Loucy (cell line): ENCODE measurements at regions not wholly inside any gene's neighbourhood (a gene's known extent, or its start where the extent isn't known, plus 50 kb on each side); places are given as distances from the start of the nearest gene placed in this dataset.

Experiments used
- EZH2phosphoT487 ChIP-seq: fragments of 200-600 bp; IDR thresholded peaks from 2 replicates; pipeline ENCODE4 v1.6.1; 2018; ENCODE audit warnings: antibody characterized with exemption, mild to moderate bottlenecking, moderate library complexity, borderline replicate concordance
- TF ChIP-seq, protein P1 (sequence below): fragments of 200-600 bp; sonication (generic); conservative IDR thresholded peaks from 2 replicates; pipeline ENCODE4 v1.5.1; 2014; ENCODE audit warnings: mild to moderate bottlenecking, antibody characterized with exemption, low read length

- TF ChIP-seq, protein P1, sequence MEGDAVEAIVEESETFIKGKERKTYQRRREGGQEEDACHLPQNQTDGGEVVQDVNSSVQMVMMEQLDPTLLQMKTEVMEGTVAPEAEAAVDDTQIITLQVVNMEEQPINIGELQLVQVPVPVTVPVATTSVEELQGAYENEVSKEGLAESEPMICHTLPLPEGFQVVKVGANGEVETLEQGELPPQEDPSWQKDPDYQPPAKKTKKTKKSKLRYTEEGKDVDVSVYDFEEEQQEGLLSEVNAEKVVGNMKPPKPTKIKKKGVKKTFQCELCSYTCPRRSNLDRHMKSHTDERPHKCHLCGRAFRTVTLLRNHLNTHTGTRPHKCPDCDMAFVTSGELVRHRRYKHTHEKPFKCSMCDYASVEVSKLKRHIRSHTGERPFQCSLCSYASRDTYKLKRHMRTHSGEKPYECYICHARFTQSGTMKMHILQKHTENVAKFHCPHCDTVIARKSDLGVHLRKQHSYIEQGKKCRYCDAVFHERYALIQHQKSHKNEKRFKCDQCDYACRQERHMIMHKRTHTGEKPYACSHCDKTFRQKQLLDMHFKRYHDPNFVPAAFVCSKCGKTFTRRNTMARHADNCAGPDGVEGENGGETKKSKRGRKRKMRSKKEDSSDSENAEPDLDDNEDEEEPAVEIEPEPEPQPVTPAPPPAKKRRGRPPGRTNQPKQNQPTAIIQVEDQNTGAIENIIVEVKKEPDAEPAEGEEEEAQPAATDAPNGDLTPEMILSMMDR: no peak
- TF ChIP-seq EZH2phosphoT487: no peak
These were observed 344.7 kb upstream of the SLC30A5 start for GRCh38 chr5:68749077-68749476.
